Panc1 (cell line): ENCODE measurements at regions not wholly inside any gene's neighbourhood (a gene's known extent, or its start where the extent isn't known, plus 50 kb on each side); places are given as distances from the start of the nearest gene placed in this dataset.

Source experiments
- ATAC-seq: fragments of 200-7000 bp; cut with Tn5 transposase; 2 replicates; pipeline ENCODE4 v1.9.1; 2020; ENCODE audit warnings: mild to moderate bottlenecking, moderate library complexity
- BruUV-seq: library from RNA; stranded (reverse); fragments of 400-500 nt; replicated peaks from 2 replicates; lab custom pipeline; 2021; lab: Mats Ljungman, UMichigan
- CTCF ChIA-PET: fragments of 300-600 bp; sonication (Branson Sonifier 250); formaldehyde crosslinking; loops from one replicate; lab custom pipeline; 2022; ENCODE audit warnings: antibody characterized with exemption; lab: Charles Lee
- POLR2A ChIA-PET: fragments of 300-600 bp; sonication (Branson Sonifier 250); formaldehyde crosslinking; loops from one replicate; lab custom pipeline; 2022; ENCODE audit warnings: antibody characterized with exemption; lab: Charles Lee
- DNase-seq: peaks from one replicate; pipeline ENCODE4 v3.0.0-alpha.2; 2010; ENCODE audit warnings: low read depth, low spot score
- H3K27ac ChIP-seq: 2 replicates; pipeline ENCODE4 v1.5.1; 2011; ENCODE audit warnings: mild to moderate bottlenecking, low read length, inconsistent platforms
- H3K27me3 ChIP-seq: fragments of 200-500 bp; sonication (Bioruptor generic); 2 replicates; pipeline ENCODE4 v1.6.0; 2014; ENCODE audit warnings: low read length, inconsistent platforms; ENCODE audit not compliant: control insufficient read depth, insufficient read depth
- H3K36me3 ChIP-seq: fragments of 200-500 bp; sonication (Bioruptor generic); 2 replicates; pipeline ENCODE4 v1.5.1; 2014; ENCODE audit warnings: inconsistent platforms, mild to moderate bottlenecking, low read length, moderate library complexity; ENCODE audit not compliant: control insufficient read depth, insufficient read depth
- H3K4me1 ChIP-seq: 2 replicates; pipeline ENCODE4 v1.5.1; 2011; ENCODE audit warnings: inconsistent platforms, mild to moderate bottlenecking, low read length, moderate library complexity; ENCODE audit not compliant: control insufficient read depth, insufficient read depth
- H3K4me3 ChIP-seq, 2 experiments: 2 replicates each; pipeline ENCODE4 v1.5.1; 2011 to 2012; ENCODE audit warnings: low read depth in 2 of 2, low read length in 2 of 2, mild to moderate bottlenecking in 2 of 2, inconsistent platforms in 1 of 2, moderate library complexity in 1 of 2
- H3K9me3 ChIP-seq: fragments of 200-500 bp; sonication (Bioruptor generic); 2 replicates; pipeline ENCODE4 v1.5.1; 2014; ENCODE audit warnings: low read depth, mild to moderate bottlenecking, inconsistent platforms, low read length, moderate library complexity; ENCODE audit not compliant: control insufficient read depth, insufficient read depth
- CTCF ChIP-seq: fragments of 450-650 bp; IDR thresholded peaks from 2 replicates; pipeline ENCODE4 v1.5.1; 2017; ENCODE audit warnings: mild to moderate bottlenecking
- POLR2AphosphoS5 ChIP-seq: IDR thresholded peaks from 2 replicates; pipeline ENCODE4 v1.6.1; 2012; ENCODE audit warnings: mild to moderate bottlenecking, low read depth, low read length, moderate library complexity
- REST ChIP-seq, 2 experiments: IDR thresholded peaks; 2 replicates each; pipeline ENCODE4 v1.6.1; 2011 to 2012; ENCODE audit warnings: low read depth in 2 of 2, control low read depth in 1 of 2, low read length in 1 of 2, mild to moderate bottlenecking in 1 of 2, moderate library complexity in 1 of 2; ENCODE audit not compliant: insufficient read depth in 1 of 2
- SIN3A ChIP-seq: IDR thresholded peaks from 2 replicates; pipeline ENCODE4 v1.6.1; 2012; ENCODE audit warnings: low read depth, mild to moderate bottlenecking, low read length, moderate library complexity, borderline replicate concordance; ENCODE audit not compliant: insufficient read depth
- TCF7L2 ChIP-seq: IDR thresholded peaks from 2 replicates; pipeline ENCODE4 v1.6.1; 2011; ENCODE audit warnings: mild to moderate bottlenecking, low read depth, low read length, inconsistent platforms
- in situ Hi-C: cut with HindIII; loops from 2 replicates; pipeline ENCODE4 v1.10.0; 2016; ENCODE audit warnings: low sequenced_read_pairs, low pct_unique_long_range_greater_than_20kb
- intact Hi-C: fragments of 100-400 bp; cut with micrococcal nuclease; formaldehyde crosslinking; loops from one replicate; pipeline ENCODE4 v1.10.0; 2022; ENCODE audit not compliant: unreplicated experiment

DNA sequence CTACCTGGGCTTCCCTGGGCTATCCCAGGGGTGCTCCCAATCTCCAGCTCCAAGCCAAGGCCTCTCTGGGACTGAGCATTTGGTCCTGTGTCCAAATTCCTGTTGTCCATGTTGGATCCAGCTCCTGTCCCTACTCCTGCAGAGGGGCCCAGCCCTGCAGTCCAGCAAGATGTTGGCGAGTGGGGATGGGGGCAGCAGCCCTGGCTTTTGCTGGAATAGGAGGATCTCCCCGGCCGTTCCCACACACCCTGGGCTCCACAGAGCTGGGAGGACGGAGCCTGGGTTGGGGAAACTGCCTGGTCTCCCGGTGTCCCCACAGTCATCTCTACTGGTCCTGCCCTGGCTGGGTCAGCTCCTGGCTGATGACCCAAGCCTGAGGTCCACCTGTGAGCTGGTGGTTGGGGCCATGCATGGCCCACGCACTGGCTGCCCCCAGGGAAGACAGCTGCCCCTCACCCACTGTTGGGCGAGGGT, 219.6 kb upstream of the C14orf180 start:
- ATAC-seq (no peak), DNase-seq (no peak)
- Histone ChIP-seq H3K36me3 (no peaks in the 10 kb centered on the region), H3K9me3 (no peaks in the 10 kb centered on the region), H3K27me3 (no peaks in the 10 kb centered on the region), H3K4me1 (no peaks in the 10 kb centered on the region), H3K27ac (no peak overlapping the region), H3K4me3 (no peak overlapping the region)
- intact Hi-C loops, result no loop called here
- in situ Hi-C loops, result no loop called here
- POLR2A ChIA-PET, result no interaction called here
- TF ChIP-seq POLR2AphosphoS5 (no peak), TCF7L2 (no peak)
- BruUV-seq, result no TSS peak
- CTCF ChIA-PET, result no interaction called here

GRCh38 chr14:104360501-104360900, 219.1 kb upstream of the C14orf180 start:
- TF ChIP-seq REST (IDR thresholded peaks at IDR 0.05; ENCODE audit: insufficient read depth in 1 of 2, low read depth in 2 of 2, low read length in 1 of 2) (no peak), TCF7L2 (no peak), CTCF (no peak), POLR2AphosphoS5 (no peak), SIN3A (no peak)
- in situ Hi-C loops, result no loop called here
- no peaks in the 10 kb centered on the region; the same call in none of the 2 replicates for H3K27me3 ChIP-seq
- no peak overlapping the region for H3K4me3 ChIP-seq
- ChIA-PET CTCF (no interaction called here), POLR2A (no interaction called here)
- no peaks in the 10 kb centered on the region for H3K9me3 ChIP-seq
- no peaks in the 10 kb centered on the region for H3K36me3 ChIP-seq
- no peak overlapping the region for H3K27ac ChIP-seq
- BruUV-seq, result no TSS peak
- DNase-seq, result no peak
- intact Hi-C loops, result no loop called here
- ATAC-seq, result no peak
- H3K4me1 ChIP-seq, result no peaks in the 10 kb centered on the region

GRCh38 chr14:104361101-104361591, 218.4 kb upstream of the C14orf180 start:
- POLR2A ChIA-PET, result no interaction called here
- CTCF ChIA-PET, result no interaction called here
- Histone ChIP-seq H3K27me3 (no peaks in the 10 kb centered on the region; the same call in none of the 2 replicates), H3K27ac (no peak overlapping the region), H3K4me3 (no peak overlapping the region), H3K4me1 (no peaks in the 10 kb centered on the region), H3K9me3 (no peaks in the 10 kb centered on the region), H3K36me3 (no peaks in the 10 kb centered on the region)
- DNase-seq (no peak), ATAC-seq (no peak)
- no TSS peak for BruUV-seq
- no peak for TF ChIP-seq CTCF
- intact Hi-C loops, result no loop called here
- in situ Hi-C loops, result no loop called here
